Activated CD4-positive, alpha-beta T cell treated with anti-CD3 and anti-CD28 coated beads for 4 hours (primary cell): ENCODE measurements at regions not wholly inside any gene's neighbourhood (a gene's known extent, or its start where the extent isn't known, plus 50 kb on each side); places are given as distances from the start of the nearest gene placed in this dataset.

ENCODE experiments used
- DNase-seq, 2 donors: peaks; one replicate each; pipeline ENCODE4 v3.0.0-alpha.2; 2020

DNA sequence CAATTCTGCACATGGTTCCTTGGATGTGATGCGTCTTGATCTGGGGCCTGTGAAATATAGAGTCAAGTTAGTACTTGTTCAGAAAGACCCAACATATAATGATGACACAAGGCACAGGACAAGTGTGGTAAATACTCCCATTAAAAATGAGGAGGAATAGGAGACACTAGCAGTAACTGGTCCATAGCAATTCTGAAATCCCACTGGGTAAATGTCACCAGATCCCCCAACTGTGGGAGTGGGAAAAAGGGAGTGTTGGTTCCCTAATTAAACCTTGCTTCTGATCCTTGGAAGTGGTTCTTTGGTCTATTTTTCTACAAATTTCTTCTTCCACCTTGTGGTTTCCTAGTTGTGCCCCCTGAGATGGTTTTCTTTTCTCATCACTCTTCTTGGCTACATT, 62.5 kb upstream of the NRP1 start:
- no peak for DNase-seq

DNA sequence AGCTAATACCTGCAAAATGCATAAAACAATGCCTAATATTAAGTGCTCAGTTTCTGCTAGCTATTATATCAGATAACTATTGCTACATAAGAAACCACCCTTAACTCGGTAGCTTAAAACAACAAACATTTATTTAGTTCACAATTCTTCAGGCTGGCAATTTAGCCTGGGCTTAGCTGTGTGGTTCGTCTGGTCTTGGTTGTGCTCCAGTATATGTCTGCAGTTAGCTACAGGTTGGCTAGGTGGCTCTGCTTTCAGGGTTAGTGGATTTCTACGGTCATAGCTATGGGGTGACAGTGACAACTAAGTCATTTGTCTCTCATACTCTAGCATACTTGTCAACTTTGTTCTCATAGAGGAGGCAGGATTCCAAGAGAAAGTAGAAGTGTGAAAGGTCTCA, 61.8 kb upstream of the NRP1 start:
- DNase-seq = no peak

DNA sequence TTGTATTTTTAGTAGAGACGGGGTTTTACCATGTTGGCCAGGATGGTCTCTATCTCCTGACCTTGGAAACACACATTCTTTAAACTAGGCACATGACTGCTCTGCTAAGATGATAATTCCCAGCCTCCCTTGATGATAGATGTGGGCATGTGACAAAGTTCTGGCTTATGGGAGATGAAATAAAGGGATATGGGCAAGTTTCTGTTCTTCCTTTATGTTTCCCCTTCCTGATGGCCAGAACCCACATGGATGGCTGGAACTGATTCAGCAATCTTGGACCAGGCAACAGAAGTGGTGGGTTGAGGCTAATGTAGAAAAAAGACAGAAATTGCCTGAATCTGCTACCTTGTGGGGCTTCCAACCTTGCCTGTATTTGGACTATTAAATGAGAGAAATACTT, 60.7 kb upstream of the NRP1 start:
- DNase-seq = no peak

DNA sequence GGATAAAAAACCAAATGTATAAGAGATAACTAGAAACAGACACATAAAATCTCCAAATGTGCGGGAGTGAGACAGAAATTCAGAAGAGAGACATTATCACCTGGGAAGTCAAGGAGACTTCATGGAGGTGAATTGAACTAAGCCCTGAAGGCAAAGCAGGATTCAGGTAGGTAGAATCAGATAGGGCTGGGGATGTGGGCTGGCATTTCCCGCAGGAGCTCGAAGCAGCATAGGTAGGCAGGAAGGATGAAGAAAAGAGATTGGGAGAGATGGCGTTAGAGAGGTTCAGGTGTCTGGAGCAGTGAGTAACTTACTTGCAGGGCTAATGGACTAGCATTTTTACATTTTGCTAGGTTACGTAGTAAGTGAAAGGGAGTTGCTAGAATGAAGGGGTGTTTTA, 58.2 kb upstream of the NRP1 start:
- no peak for DNase-seq

DNA sequence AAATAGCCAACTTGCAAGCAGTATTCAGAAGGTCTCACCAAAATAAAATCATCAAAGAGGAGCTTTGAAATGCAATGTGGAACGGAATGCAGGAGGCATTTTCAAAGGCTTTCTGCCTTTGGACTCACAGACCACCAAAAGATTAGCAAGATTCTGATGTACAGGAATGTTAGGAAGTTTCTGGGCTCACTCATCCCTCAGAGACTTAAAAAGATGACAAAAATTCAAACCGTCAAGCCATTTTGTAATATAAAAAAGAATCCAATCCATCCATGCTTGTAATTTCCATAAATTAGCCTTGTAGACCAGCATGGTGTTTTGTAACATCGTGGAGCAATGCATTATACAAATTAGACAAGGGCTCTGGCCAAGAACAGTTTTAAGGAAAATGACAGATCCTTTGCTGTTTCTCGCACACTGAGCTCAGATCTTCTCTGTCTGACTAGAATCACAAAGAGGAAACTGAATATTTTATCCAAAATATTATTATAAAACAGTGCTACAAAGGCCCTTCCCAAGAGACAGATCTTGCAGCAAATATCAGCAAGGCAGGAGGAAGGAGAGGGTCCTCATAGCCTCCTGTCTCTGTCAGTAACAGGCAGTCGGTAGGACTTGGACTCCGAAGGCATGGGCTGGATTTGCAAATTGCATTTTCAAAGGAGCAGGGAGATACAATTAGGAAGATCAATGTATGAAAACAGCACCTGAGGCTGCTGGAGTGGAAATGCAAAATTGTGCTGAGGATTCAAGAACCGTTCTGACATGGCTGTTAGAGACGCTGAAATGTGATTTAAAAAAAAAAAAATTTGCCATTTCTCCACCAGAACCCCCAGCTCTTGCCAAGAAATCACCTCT, 57.4 kb upstream of the NRP1 start:
- DNase-seq = no peak

DNA sequence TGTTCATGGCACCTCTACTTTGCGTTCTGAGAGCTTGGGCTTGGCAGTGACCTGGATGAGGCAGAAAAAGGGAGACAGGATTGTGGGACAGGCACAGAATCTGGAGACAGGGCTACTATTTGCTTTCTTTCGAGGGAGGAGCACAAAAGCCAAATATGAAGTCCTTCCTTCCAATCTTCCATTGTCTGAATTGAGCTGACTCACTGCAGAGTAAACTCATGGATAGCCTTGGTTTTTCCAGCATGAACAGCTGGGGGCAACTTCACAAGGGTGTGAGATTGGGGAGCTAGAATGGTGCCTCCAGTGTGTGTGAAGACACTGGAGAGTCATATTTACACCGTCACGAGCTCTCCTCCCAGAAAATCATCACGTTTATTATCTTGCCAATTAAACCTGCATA, 55.6 kb upstream of the NRP1 start:
- DNase-seq = no peak

DNA sequence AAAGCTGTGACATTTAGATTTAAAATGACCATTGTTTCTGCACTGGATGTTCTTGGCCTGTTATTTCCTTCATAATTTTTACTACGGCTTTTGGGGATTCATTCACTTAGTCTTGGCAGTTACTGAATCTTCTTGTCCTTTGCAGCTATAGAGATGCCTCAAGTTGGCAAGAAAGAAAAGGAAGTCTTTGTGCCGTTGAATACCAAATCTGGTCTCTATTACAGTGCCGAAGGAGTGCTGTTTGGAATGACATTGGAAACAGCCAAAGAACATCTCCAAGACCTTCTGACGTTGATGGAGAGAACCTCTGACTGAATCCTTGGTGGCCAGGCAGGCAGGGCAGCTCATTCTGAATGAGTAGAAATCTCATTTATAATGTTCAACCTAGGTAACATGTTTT, 54.3 kb upstream of the NRP1 start:
- DNase-seq = no peak

DNA sequence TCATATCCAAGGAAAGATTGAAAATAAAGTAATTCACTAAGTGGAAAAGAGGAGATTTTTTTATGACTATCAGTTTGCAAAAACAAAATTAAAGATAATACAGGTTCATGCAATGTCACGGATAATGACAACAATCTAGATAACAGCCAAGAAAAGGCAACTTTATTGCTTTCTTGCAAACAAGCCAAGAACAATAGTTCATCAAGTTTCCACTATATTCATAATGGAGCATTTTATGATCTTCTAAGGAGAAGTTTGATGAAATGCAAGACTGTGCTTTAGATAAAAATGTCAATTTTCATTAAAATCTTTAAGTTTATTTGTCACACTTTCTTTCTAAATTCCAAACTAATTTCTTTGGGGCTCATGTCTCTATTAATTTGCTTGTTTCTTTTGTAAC, 53.9 kb upstream of the NRP1 start:
- no peak for DNase-seq

DNA sequence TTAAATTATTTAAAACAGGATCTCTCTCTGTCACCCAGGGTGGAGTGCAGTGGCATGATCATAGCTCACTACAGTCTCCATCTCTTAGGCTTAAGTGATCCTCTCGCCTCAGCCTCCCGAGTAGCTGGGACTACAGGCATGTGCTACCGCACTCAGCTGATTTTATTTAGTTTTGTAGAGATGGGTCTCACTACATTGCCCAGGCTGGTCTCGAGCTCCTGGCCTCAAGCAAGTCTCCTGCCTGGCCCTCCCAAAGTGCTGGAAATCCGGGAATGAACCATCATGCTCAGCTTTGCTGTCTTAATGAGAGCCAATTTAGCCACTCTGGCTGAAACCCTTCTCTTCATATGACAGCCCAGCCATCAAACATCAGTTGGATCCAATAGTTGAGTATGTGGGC, 53.3 kb upstream of the NRP1 start:
- DNase-seq = no peak

DNA sequence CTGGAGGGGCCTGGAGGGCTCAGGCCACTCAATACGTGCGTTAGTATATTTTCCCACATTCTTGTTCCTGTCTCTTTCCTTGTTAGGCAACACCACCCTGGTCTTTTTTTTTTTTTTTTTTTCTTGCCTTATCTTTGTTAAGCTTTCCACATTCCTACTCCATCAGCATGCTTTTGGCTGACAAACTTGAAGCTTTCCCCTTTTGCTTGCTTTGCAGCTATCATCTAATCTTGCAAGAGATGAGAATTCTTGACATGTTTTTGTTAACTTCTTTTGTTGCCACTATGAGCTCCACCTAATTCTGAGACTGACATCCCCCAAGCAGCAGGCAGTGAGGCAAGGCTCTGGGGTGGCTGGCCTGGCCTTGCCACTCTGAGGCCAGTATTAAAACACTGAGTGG, 52.5 kb upstream of the NRP1 start:
- no peak for DNase-seq

DNA sequence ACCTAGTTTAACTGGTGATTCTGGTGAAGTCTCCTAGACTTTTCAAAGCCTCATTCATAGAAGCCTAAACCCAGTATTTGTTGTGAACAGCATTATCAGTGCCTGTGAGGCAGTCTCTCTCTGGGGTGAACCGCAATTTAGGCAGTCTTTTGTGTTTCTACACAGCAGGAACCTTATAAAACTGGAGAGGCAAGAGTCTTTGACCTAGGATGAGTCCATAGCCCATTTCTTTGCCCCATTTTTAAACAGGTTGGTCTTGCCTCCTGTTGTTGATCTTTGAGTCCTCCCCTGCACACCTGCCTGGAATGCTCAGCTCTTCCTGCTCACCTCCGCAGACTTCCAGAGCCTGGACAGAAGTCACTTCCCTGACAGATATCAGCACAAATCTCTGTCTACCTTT, 51.2 kb upstream of the NRP1 start:
- DNase-seq = no peak

DNA sequence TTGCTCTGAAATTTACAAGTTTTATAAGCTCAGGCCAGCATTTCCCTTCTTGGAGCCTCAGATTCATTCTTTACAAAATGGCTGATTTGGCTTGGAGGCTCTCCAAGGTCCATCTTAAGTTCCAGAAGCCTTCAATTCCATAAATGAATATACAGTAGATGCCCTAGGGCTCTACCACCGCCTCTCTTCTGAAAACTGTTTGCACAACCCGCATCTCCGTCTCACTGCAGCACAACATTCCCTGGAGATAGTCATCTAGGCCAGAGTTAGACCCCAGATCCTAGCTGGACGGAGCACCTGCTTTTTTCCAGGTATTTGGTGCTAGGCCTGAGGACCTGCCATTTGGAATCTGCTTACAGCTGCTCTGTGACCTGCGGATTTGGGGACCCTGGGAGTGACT, 50.5 kb upstream of the NRP1 start:
- DNase-seq = no peak
